SU-DHL-6 (cell line): ENCODE measurements at regions not wholly inside any gene's neighbourhood (a gene's known extent, or its start where the extent isn't known, plus 50 kb on each side); places are given as distances from the start of the nearest gene placed in this dataset.

Experiments used
- H2AFZ ChIP-seq: fragments of 200-600 bp; sonication (generic); 2 replicates; pipeline ENCODE4 v1.6.1; 2014; ENCODE audit warnings: low read depth, mild to moderate bottlenecking, moderate library complexity, mixed read lengths, antibody characterized with exemption, low read length; ENCODE audit not compliant: severe bottlenecking
- H3F3A ChIP-seq: fragments of 200-600 bp; shearing (Covaris generic); 2 replicates; pipeline ENCODE4 v1.6.0; 2016; ENCODE audit warnings: antibody characterized with exemption, mild to moderate bottlenecking; ENCODE audit not compliant: insufficient read depth
- H3K27ac ChIP-seq: fragments of 200-600 bp; sonication (generic); 2 replicates; pipeline ENCODE4 v1.5.1; 2016; ENCODE audit warnings: low read depth, mild to moderate bottlenecking, low read length, moderate library complexity, mixed read lengths
- H3K27me3 ChIP-seq: fragments of 200-600 bp; sonication (generic), shearing (Covaris generic); 2 replicates; pipeline ENCODE4 v1.6.0; 2014; ENCODE audit warnings: mild to moderate bottlenecking, low read length
- H3K36me3 ChIP-seq: fragments of 200-600 bp; sonication (generic); 2 replicates; pipeline ENCODE4 v1.6.1; 2014; ENCODE audit warnings: mild to moderate bottlenecking, low read length, mixed read lengths
- H3K4me2 ChIP-seq: fragments of 300-600, 200-600 bp; shearing (Covaris generic), sonication (generic); 2 replicates; pipeline ENCODE4 v1.6.0; 2014; ENCODE audit warnings: low read length, low read depth, mild to moderate bottlenecking; ENCODE audit not compliant: poor library complexity, severe bottlenecking
- H3K4me3 ChIP-seq: fragments of 200-600 bp; sonication (generic); 2 replicates; pipeline ENCODE4 v1.5.1; 2014; ENCODE audit warnings: antibody characterized with exemption, low read length, mild to moderate bottlenecking, mixed read lengths; ENCODE audit not compliant: insufficient read depth, poor library complexity, severe bottlenecking
- H3K79me2 ChIP-seq: fragments of 200-600 bp; sonication (generic); 2 replicates; pipeline ENCODE4 v1.6.1; 2014; ENCODE audit warnings: mild to moderate bottlenecking, low read length, moderate library complexity; ENCODE audit not compliant: insufficient read depth
- H3K9ac ChIP-seq: fragments of 200-600 bp; sonication (generic); 2 replicates; pipeline ENCODE4 v1.7.0; 2014; ENCODE audit warnings: mild to moderate bottlenecking, low read length
- H3K9me2 ChIP-seq: fragments of 200-600 bp; sonication (generic); replicated peaks from 2 replicates; pipeline ENCODE4 v1.6.1; 2014; ENCODE audit warnings: low read length; ENCODE audit not compliant: insufficient read depth
- H3K9me3 ChIP-seq: fragments of 200-600 bp; sonication (generic); 2 replicates; pipeline ENCODE4 v1.6.1; 2014; ENCODE audit warnings: low read length, mixed read lengths; ENCODE audit not compliant: insufficient read depth
- H4K20me1 ChIP-seq: fragments of 200-600 bp; sonication (generic); 2 replicates; pipeline ENCODE4 v1.6.1; 2014; ENCODE audit warnings: low read depth, mild to moderate bottlenecking, antibody characterized with exemption, low read length, moderate library complexity, mixed read lengths
- CTCF ChIP-seq: fragments of 200-600 bp; sonication (generic); IDR thresholded peaks from one replicate; pipeline ENCODE4 v1.5.1; 2017; ENCODE audit warnings: antibody characterized with exemption, mild to moderate bottlenecking, low read length, moderate library complexity; ENCODE audit not compliant: insufficient read depth, poor library complexity, severe bottlenecking
- EZH2phosphoT487 ChIP-seq: fragments of 200-600 bp; sonication (generic), shearing (Covaris generic); conservative IDR thresholded peaks from 2 replicates; pipeline ENCODE4 v1.6.1; 2018; ENCODE audit warnings: mild to moderate bottlenecking, antibody characterized with exemption, low read length, moderate library complexity, mixed read lengths

- H3K27me3 ChIP-seq: no peaks in the 10 kb centered on the region
- 0 out of 2 replicates have a peak overlapping the region, but pooled peaks have one; percentile 6 for H3K9ac ChIP-seq
- no peaks in the 10 kb centered on the region for H3K36me3 ChIP-seq
- no peaks in the 10 kb centered on the region for H3F3A ChIP-seq
- H4K20me1 ChIP-seq: no peaks in the 10 kb centered on the region
- H3K9me3 ChIP-seq: no peaks in the 10 kb centered on the region
- peak overlapping the region; percentile 6 for H3K4me2 ChIP-seq
- H3K4me3 ChIP-seq: no peak overlapping the region
- H3K27ac ChIP-seq: peak overlapping the region; percentile 10
- no peaks in the 10 kb centered on the region for H3K79me2 ChIP-seq
- no peak for TF ChIP-seq EZH2phosphoT487
- TF ChIP-seq CTCF: no peak
- H2AFZ ChIP-seq: peak overlapping the region; percentile 85
- H3K9me2 ChIP-seq: no peaks in the 10 kb centered on the region
Measured at GRCh38 chr6:155528982-155529453, 73.4 kb upstream of the NOX3 start.

GRCh38 chr6:155528335-155528734 lies 72.7 kb upstream of the NOX3 start:
- Histone ChIP-seq H3F3A (no peaks in the 10 kb centered on the region), H3K27ac (no peak overlapping the region), H3K9me2 (no peaks in the 10 kb centered on the region), H3K9ac (no peak overlapping the region), H2AFZ (peak overlapping the region; percentile 85), H3K79me2 (no peaks in the 10 kb centered on the region), H3K4me2 (peak overlapping the region; percentile 6), H4K20me1 (no peaks in the 10 kb centered on the region), H3K36me3 (no peaks in the 10 kb centered on the region), H3K9me3 (no peaks in the 10 kb centered on the region), H3K27me3 (no peaks in the 10 kb centered on the region), H3K4me3 (no peak overlapping the region)
- TF ChIP-seq CTCF (no peak), EZH2phosphoT487 (no peak)

- Histone ChIP-seq H3K27ac (no peak overlapping the region), H3K9me3 (no peaks in the 10 kb centered on the region), H3F3A (no peaks in the 10 kb centered on the region), H3K36me3 (no peaks in the 10 kb centered on the region), H3K27me3 (no peaks in the 10 kb centered on the region), H3K9me2 (no peaks in the 10 kb centered on the region), H3K9ac (no peak overlapping the region), H3K4me2 (no peak overlapping the region), H2AFZ (no peak overlapping the region), H4K20me1 (no peaks in the 10 kb centered on the region), H3K79me2 (no peaks in the 10 kb centered on the region), H3K4me3 (no peak overlapping the region)
- TF ChIP-seq CTCF: no peak
- no peak for TF ChIP-seq EZH2phosphoT487
Measured at GRCh38 chr6:155527443-155527842, 71.8 kb upstream of the NOX3 start.
